PFSK-1 (cell line): ENCODE measurements at regions not wholly inside any gene's neighbourhood (a gene's known extent, or its start where the extent isn't known, plus 50 kb on each side); places are given as distances from the start of the nearest gene placed in this dataset.

ENCODE experiments used
- FOXP2 ChIP-seq: optimal IDR thresholded peaks from 2 replicates; pipeline ENCODE3; 2011; ENCODE audit warnings: borderline replicate concordance, control low read depth, inconsistent platforms; ENCODE audit not compliant: insufficient read depth; ENCODE audit errors: extremely low read length, extremely low read depth
- POLR2AphosphoS5 ChIP-seq: IDR thresholded peaks from 2 replicates; pipeline ENCODE4 v1.6.1; 2012; ENCODE audit warnings: low read depth, mild to moderate bottlenecking, control low read depth, low read length, moderate library complexity
- SIN3A ChIP-seq: IDR thresholded peaks from 2 replicates; pipeline ENCODE4 v1.6.1; 2012; ENCODE audit warnings: mild to moderate bottlenecking, low read length, moderate library complexity, borderline replicate concordance; ENCODE audit not compliant: insufficient read depth
- TAF1 ChIP-seq: IDR thresholded peaks from 2 replicates; pipeline ENCODE4 v1.6.1; 2012; ENCODE audit warnings: low read length, control low read depth, borderline replicate concordance; ENCODE audit not compliant: insufficient read depth
- TF ChIP-seq, protein P1 (sequence below), 2 experiments: IDR thresholded peaks; 2 replicates each; pipeline versions ENCODE4 v1.6.1 to v1.8.0; 2011 to 2012; ENCODE audit warnings: low read depth in 2 of 2, low read length in 2 of 2, control low read depth in 1 of 2, inconsistent platforms in 1 of 2, mild to moderate bottlenecking in 1 of 2, moderate library complexity in 1 of 2; ENCODE audit not compliant: insufficient read depth in 1 of 2

DNA sequence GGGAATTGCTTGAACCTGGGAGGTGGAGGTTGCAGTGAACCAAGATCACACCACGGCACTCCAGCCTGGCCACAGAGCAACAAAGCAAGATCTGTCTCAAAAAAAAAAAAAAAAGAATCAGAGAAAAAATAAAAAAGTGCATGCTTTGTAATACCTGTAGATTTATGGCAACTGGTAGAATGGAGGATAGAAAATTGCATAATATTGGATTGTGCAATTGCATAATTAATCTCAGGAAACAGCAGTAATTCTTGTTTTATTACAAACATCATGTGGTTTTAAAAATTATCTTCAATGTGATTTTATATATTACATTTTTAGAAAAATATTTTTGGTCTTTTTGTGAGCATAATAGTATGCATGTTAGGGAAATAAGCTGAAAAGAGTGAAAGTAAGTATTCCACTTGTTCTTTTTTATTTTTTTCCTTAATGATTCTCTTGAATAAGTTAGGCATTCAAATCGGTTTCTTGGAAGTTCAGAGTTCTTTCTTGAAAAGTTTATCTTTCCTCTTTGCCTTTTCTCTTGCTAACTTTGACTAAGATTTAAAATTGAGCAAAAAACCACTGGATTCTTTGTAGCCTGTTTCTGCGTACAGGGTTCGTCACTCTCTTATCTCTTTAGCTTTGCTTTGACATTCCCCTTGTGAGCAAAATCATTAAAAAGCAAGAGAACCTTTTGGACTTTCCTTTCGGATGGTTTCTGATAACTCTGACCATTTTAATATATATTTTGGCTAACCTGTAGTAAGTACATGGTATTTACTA lies 127.5 kb upstream of the ADAMTS5 start:
- TF ChIP-seq, protein P1, sequence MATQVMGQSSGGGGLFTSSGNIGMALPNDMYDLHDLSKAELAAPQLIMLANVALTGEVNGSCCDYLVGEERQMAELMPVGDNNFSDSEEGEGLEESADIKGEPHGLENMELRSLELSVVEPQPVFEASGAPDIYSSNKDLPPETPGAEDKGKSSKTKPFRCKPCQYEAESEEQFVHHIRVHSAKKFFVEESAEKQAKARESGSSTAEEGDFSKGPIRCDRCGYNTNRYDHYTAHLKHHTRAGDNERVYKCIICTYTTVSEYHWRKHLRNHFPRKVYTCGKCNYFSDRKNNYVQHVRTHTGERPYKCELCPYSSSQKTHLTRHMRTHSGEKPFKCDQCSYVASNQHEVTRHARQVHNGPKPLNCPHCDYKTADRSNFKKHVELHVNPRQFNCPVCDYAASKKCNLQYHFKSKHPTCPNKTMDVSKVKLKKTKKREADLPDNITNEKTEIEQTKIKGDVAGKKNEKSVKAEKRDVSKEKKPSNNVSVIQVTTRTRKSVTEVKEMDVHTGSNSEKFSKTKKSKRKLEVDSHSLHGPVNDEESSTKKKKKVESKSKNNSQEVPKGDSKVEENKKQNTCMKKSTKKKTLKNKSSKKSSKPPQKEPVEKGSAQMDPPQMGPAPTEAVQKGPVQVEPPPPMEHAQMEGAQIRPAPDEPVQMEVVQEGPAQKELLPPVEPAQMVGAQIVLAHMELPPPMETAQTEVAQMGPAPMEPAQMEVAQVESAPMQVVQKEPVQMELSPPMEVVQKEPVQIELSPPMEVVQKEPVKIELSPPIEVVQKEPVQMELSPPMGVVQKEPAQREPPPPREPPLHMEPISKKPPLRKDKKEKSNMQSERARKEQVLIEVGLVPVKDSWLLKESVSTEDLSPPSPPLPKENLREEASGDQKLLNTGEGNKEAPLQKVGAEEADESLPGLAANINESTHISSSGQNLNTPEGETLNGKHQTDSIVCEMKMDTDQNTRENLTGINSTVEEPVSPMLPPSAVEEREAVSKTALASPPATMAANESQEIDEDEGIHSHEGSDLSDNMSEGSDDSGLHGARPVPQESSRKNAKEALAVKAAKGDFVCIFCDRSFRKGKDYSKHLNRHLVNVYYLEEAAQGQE (IDR thresholded peaks at IDR 0.05; ENCODE audit: insufficient read depth in 1 of 2, low read depth in 2 of 2, low read length in 2 of 2) = no peak
- no peak for TF ChIP-seq FOXP2
- TF ChIP-seq POLR2AphosphoS5 = no peak
- TF ChIP-seq TAF1 = no peak
- TF ChIP-seq SIN3A = no peak

DNA sequence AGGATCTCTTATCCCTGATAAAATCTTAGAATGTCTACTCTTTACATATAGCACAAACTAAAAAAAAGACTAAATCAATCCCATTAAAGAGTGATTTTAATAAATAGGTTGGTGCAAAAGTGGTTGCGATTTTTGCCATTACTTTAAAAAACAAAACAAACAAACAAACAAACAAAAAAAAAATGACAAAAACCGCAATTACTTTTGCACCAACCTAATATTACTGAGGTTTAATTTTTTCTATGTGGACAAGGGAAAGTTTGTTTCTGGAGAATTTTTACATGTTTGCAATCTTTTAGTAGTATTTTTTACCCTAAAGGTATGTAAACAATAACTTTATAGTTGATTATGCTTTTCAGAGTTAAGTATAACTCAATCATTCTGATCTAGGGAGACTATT lies 119.7 kb upstream of the ADAMTS5 start:
- TF ChIP-seq, protein P1 (IDR thresholded peaks at IDR 0.05; ENCODE audit: insufficient read depth in 1 of 2, low read depth in 2 of 2, low read length in 2 of 2) = no peak
- TF ChIP-seq TAF1 = no peak
- no peak for TF ChIP-seq FOXP2
- TF ChIP-seq SIN3A = no peak
- no peak for TF ChIP-seq POLR2AphosphoS5

DNA sequence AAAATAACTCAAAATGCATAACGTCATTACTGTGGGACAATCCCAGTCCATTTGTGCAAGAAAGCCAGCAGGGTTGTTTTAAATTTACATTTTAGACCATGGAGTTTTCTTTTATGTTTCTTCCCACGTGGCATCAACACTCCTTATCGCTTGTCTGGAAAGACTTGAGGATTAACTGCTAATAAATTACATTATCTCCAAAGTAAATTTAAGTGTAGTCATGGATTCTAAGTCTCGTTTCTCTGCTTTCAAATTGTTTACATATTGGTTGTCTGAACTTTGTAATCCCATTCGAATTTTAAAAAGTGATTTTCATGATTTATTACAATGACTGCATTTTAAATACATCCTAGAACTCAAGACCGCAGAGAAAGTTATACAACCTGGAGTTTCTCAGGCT lies 119.3 kb upstream of the ADAMTS5 start:
- TF ChIP-seq POLR2AphosphoS5 (no peak), TAF1 (no peak), SIN3A (no peak), FOXP2 (no peak)
- TF ChIP-seq, protein P1 (IDR thresholded peaks at IDR 0.05; ENCODE audit: insufficient read depth in 1 of 2, low read depth in 2 of 2, low read length in 2 of 2) = no peak

DNA sequence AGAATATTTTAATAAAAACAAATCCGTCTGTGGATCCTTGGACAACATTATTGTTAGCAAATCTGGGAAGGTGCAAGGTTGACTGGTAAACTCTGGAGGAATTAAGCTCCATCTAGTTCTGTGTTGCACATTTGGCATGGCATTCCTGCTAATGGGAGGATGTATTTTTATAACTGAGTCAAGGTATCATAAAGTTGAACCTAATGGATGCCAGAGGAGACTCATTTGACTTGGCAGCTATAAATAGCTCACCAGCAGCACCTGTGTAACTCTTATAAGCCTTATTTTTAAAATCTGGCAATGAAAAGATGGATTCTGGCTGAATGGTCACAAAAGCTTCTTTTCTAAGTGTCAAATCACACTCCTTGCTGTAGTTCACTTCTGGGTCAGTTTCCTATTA lies 118.5 kb upstream of the ADAMTS5 start:
- TF ChIP-seq SIN3A (no peak), TAF1 (no peak), POLR2AphosphoS5 (no peak), FOXP2 (no peak)
- TF ChIP-seq, protein P1 (IDR thresholded peaks at IDR 0.05; ENCODE audit: insufficient read depth in 1 of 2, low read depth in 2 of 2, low read length in 2 of 2) = no peak

DNA sequence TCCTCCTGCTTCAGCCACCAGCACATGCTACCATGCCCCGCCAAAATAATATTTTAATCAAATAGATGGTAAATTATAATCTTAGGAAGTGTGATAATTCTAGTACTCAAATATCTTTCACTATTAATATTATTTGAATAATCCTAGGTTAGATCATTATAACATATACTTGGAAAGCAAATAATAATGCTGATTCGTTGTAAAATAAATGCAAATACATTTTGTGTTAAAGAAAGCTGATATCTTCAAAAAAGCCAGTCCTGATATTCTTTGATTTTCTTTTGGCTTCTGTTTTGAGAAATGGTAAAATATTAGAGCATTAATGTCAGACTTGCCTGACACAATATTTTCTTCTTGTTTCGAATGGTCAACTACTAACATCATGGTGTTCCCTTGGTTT lies 116.3 kb upstream of the ADAMTS5 start:
- TF ChIP-seq FOXP2 (no peak), SIN3A (no peak), POLR2AphosphoS5 (no peak), TAF1 (no peak)
- TF ChIP-seq, protein P1 (IDR thresholded peaks at IDR 0.05; ENCODE audit: insufficient read depth in 1 of 2, low read depth in 2 of 2, low read length in 2 of 2) = no peak
